Activated CD8-positive, alpha-beta memory T cell treated with anti-CD3 and anti-CD28 coated beads for 24 hours (primary cell): ENCODE measurements at regions not wholly inside any gene's neighbourhood (a gene's known extent, or its start where the extent isn't known, plus 50 kb on each side); places are given as distances from the start of the nearest gene placed in this dataset.

ENCODE experiments used
- DNase-seq: peaks from one replicate; pipeline ENCODE4 v3.0.0-alpha.2; 2020

- DNase-seq: no peak
Measured at GRCh38 chr20:52817511-52817910, 154.6 kb upstream of the TSHZ2 start.

- DNase-seq: no peak
Measured at GRCh38 chr20:52814371-52814770, 157.8 kb upstream of the TSHZ2 start.

- no peak for DNase-seq
Measured at GRCh38 chr20:52812231-52812847, 159.8 kb upstream of the TSHZ2 start.

GRCh38 chr20:52809003-52809402, 163.2 kb upstream of the TSHZ2 start:
- DNase-seq: no peak

GRCh38 chr20:52806918-52807317, 165.2 kb upstream of the TSHZ2 start:
- DNase-seq: no peak

- DNase-seq: no peak
Measured at GRCh38 chr20:52805843-52806242, 166.3 kb upstream of the TSHZ2 start.

- DNase-seq: no peak
Measured at GRCh38 chr20:52805296-52805571, 166.9 kb upstream of the TSHZ2 start.

GRCh38 chr20:52804497-52805295, 167.5 kb upstream of the TSHZ2 start:
- DNase-seq: no peak

GRCh38 chr20:52801628-52802006, 170.5 kb upstream of the TSHZ2 start:
- DNase-seq: no peak

GRCh38 chr20:52800734-52801627, 171.2 kb upstream of the TSHZ2 start:
- DNase-seq: no peak

- no peak for DNase-seq
Measured at GRCh38 chr20:52799130-52799529, 173.0 kb upstream of the TSHZ2 start.

GRCh38 chr20:52798124-52798523, 174.0 kb upstream of the TSHZ2 start:
- no peak for DNase-seq

GRCh38 chr20:52794853-52795252, 177.3 kb upstream of the TSHZ2 start:
- no peak for DNase-seq

GRCh38 chr20:52793339-52793963, 178.7 kb upstream of the TSHZ2 start:
- DNase-seq: no peak

GRCh38 chr20:52791091-52791490, 181.1 kb upstream of the TSHZ2 start:
- DNase-seq: no peak

GRCh38 chr20:52789716-52790115, 182.4 kb upstream of the TSHZ2 start:
- DNase-seq: no peak

- no peak for DNase-seq
Measured at GRCh38 chr20:52787962-52788361, 184.2 kb upstream of the TSHZ2 start.

- no peak for DNase-seq
Measured at GRCh38 chr20:52787216-52787615, 184.9 kb upstream of the TSHZ2 start.

- DNase-seq: no peak
Measured at GRCh38 chr20:52785679-52786078, 186.5 kb upstream of the TSHZ2 start.

GRCh38 chr20:52783769-52784168, 188.4 kb upstream of the TSHZ2 start:
- DNase-seq: no peak

- DNase-seq: no peak
Measured at GRCh38 chr20:52780462-52780861, 191.7 kb upstream of the TSHZ2 start.

- DNase-seq: no peak
Measured at GRCh38 chr20:52779125-52779524, 193.0 kb upstream of the TSHZ2 start.

- DNase-seq: no peak
Measured at GRCh38 chr20:52777171-52777570, 195.0 kb upstream of the TSHZ2 start.
